T47D (cell line): ENCODE measurements at regions not wholly inside any gene's neighbourhood (a gene's known extent, or its start where the extent isn't known, plus 50 kb on each side); places are given as distances from the start of the nearest gene placed in this dataset.

Experiments
- DNase-seq, 2 experiments: peaks; one replicate each; pipeline versions ENCODE4 v3.0.0 to v3.0.0-alpha.2; 2011 to 2012; ENCODE audit warnings: low read depth in 1 of 2, low spot score in 1 of 2
- JUND ChIP-seq: IDR thresholded peaks from 2 replicates; pipeline ENCODE4 v1.6.1; 2012; ENCODE audit warnings: low read depth
- in situ Hi-C: cut with HindIII; loops from 2 replicates; pipeline ENCODE4 v1.10.0; 2016; ENCODE audit warnings: low sequenced_read_pairs, low pct_unique_long_range_greater_than_20kb

- no peak for TF ChIP-seq JUND
- in situ Hi-C loops, result no loop called here
These were observed 234.7 kb downstream of the TTLL7 start for GRCh38 chr1:83764209-83764608.

GRCh38 chr1:83763361-83764095, 235.4 kb downstream of the TTLL7 start:
- no peak for TF ChIP-seq JUND
- in situ Hi-C loops, result no loop called here
- DNase-seq, result no peak

More at GRCh38 chr1:83764209-83764608, 234.7 kb downstream of the TTLL7 start:
- DNase-seq, result no peak

DNA sequence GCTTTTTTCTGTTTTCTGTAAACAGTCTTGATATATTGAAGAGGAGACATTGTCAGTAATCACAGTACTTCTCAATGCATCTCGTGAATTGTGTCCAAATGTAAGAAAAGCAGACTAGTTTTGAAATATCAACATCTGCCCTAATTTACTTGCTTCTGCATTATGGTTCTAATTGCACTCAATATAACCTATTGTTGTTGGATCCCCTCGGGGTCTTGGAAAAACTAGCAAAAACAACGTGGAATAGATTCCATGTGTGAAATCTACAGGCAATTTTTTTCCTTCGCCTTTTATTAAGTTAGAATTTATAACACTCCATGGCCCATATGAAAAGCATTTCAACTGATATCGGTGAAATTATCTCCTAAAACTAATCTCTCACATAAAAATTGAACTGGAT, 236.5 kb downstream of the TTLL7 start:
- in situ Hi-C loops, result no loop called here
- no peak for TF ChIP-seq JUND
- no peak for DNase-seq

GRCh38 chr1:83762039-83762365, 236.9 kb downstream of the TTLL7 start:
- in situ Hi-C loops, result no loop called here
- no peak for DNase-seq

GRCh38 chr1:83761167-83762038, 237.5 kb downstream of the TTLL7 start:
- no peak for TF ChIP-seq JUND
- in situ Hi-C loops, result no loop called here
- no peak for DNase-seq

More at GRCh38 chr1:83762039-83762365, 236.9 kb downstream of the TTLL7 start:
- TF ChIP-seq JUND, result no peak

DNA sequence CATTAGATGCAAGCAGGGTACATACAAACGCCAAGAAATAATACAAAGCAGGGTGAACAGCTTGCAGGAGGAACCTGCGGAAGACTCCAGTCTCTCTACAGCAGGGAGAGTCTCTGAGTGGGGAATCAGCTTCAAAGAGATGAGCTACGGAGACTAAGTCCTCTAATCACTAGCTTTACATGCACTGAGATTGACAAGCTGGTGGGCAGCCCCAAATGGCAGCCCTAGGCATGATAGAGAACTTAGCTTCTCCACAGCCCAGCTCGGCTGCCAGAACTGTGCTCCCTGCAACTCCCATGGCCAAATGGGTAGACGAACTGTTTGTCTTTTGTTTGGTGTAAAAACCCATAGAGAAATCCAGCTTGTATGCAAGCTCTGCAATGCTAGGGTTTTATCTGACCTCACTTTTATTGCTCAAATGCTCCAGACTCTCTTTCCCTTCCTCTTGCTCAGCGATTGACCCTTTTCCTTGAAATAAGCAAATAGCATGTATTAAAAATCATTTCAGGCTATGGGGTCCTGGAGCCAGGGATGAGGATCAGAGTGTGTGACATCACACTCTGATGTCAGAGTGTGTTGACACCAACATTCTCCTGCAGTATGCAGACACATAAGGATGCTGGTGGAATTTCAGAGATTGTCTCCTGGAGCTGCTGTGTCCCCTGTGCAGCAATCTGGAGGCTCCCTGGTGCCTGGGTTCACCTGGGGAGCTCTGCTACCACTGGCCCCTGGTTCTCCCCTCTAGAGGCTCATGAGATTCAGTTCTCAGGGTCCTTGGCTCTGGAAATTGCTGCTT, 238.5 kb downstream of the TTLL7 start:
- DNase-seq, result peak in 1 of 2 experiments; percentile 9
- in situ Hi-C loops, result no loop called here
- TF ChIP-seq JUND, result no peak

GRCh38 chr1:83756984-83757717, 241.8 kb downstream of the TTLL7 start:
- no peak for TF ChIP-seq JUND
- no peak for DNase-seq
- in situ Hi-C loops, result no loop called here

GRCh38 chr1:83751602-83752001, 247.3 kb downstream of the TTLL7 start:
- TF ChIP-seq JUND, result no peak
- DNase-seq, result no peak
- in situ Hi-C loops, result no loop called here

DNA sequence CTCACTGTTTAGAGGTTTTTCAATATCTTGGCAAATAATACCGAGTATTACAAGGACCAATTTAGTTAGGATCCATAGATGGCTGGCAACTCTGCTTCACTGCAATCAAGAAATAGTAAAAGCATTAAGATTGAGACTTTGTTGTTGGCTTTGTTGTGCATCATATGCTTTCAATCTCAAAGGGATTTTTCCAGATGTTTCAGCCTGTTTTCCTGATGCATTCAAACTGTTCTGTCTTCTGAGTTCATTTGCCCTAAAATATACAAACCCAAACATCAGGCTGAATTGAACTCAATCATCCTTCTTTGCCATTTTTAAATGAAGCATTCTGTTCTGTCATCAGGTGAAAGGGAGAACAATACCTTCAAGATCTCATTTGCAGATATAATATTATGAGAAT, 248.7 kb downstream of the TTLL7 start:
- in situ Hi-C loops, result no loop called here
- no peak for DNase-seq
- TF ChIP-seq JUND, result no peak

DNA sequence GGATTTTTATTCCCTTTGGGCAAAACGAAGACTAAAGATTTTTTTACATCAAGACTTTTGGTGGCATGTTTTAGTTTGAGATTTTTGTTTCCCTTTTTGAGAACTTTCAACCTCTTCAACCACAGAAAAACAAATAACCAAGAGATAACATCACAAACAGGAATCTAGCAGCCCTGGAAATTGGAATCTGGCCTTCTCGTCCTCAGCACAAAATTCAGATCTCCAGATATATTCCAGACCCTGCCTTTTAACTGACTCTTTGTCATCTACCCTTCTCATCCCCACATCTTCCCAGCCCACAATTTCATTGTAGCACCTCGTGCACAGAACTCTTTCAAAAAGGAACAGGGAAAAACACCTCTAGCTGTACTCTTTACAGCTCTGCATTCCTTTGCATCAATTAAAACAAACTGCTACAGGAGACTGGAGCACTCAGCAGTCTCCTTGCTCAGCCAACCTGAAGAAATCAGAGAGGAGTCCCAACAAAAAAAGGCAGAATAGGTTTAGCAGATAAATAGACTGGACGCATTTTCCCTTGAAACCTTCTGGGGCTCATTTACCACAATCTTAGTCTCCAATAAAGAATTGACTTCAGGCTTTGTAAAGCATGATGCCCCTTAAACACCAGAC, 251.0 kb downstream of the TTLL7 start:
- no peak for TF ChIP-seq JUND
- in situ Hi-C loops, result no loop called here
- peak in 1 of 2 experiments; percentile 15 for DNase-seq

DNA sequence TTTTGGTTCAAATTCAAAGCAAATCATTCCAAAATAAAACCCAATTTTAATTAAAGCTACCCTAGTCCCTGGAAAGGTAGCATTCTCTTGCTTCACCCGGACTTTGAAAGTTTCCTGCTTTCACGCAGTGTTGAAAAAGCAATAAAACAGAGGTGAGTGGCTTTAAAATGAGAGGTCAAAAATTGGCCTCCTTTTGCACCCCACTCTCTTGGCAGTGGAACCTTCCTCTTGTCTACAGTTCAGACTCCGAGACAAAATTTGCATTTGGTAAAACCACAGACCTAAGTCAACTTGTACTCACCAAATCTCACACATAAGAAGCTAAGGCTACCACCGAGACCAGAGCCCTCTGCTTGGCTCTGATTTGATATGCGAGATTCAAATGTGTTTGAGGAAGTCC, 252.7 kb downstream of the TTLL7 start:
- in situ Hi-C loops, result no loop called here
- TF ChIP-seq JUND, result no peak
- no peak for DNase-seq

DNA sequence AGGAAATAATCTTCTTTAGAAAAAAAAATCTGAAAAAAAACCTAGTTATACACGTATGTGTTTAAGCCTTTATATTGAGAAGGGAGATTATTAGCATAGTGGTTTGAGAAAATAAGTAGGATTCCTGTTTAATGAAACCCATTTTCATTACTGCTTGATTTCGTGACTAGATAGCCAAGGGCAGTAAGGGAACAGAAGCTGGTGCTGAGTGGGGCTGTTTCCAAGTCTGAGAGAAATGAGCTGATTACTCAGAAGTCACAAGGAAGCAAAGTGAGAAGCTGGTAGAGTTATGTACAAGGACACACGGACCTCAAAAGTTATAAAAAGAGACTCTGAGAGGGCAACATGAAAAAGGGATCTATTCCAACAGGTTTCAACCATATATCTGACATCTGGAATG, 256.5 kb downstream of the TTLL7 start:
- in situ Hi-C loops, result no loop called here
- no peak for TF ChIP-seq JUND
- DNase-seq, result no peak
